ENCODE measurements at regions not wholly inside any gene's neighbourhood (a gene's known extent, or its start where the extent isn't known, plus 50 kb on each side); places are given as distances from the start of the nearest gene placed in this dataset.

GRCh38 chr5:28807195-28807729 is 1768.9 kb upstream of the CDH9 start:
- Histone ChIP-seq H2BK15ac (ENCODE audit: low read length) (no peak overlapping the region), H3K4me2 (ENCODE audit: insufficient read depth in 1 of 2, low read depth in 2 of 2, low read length in 2 of 2) (no peak overlapping the region), H3K23ac (ENCODE audit: insufficient read length) (no peak overlapping the region), H3K4ac (replicated peaks; ENCODE audit: insufficient read length, low read depth, low read length) (no peak overlapping the region), H2BK12ac (ENCODE audit: low read depth, low read length) (no peak overlapping the region), H3K9me3 (ENCODE audit: insufficient read depth in 2 of 2, low read depth in 1 of 2, low read length in 1 of 2) (peaks cover 0 to 7% of the 10 kb centered on the region in 2 experiments; a peak in 1 of 4 replicates), H3K27me3 (replicated peaks in 1 of 4; ENCODE audit: control insufficient read depth in 3 of 4, extremely low read depth in 1 of 4, insufficient read depth in 3 of 4, low read length in 3 of 4) (no peaks in the 10 kb centered on the region), H2AFZ (ENCODE audit: low read length) (no peak overlapping the region), H3K79me1 (ENCODE audit: low read depth, low read length) (no peaks in the 10 kb centered on the region), H3K23me2 (ENCODE audit: low read depth, low read length) (no peaks in the 10 kb centered on the region), H3K4me1 (replicated peaks in 1 of 4; ENCODE audit: control insufficient read depth in 3 of 4, insufficient read depth in 4 of 4, low read length in 3 of 4) (no peaks in the 10 kb centered on the region), H3K18ac (ENCODE audit: extremely low read depth, low read length) (no peak overlapping the region), H2BK120ac (replicated peaks; ENCODE audit: low read depth, low read length) (no peak overlapping the region), H3K36me3 (ENCODE audit: control insufficient read depth in 2 of 4, insufficient read depth in 4 of 4, low read length in 3 of 4) (no peaks in the 10 kb centered on the region), H4K5ac (ENCODE audit: insufficient read length, low read depth, low read length) (no peak overlapping the region), H3K9ac (replicated peaks in 1 of 4; ENCODE audit: extremely low read depth in 1 of 4, low read depth in 3 of 4, low read length in 3 of 4) (no peak overlapping the region), H2AK5ac (ENCODE audit: low read depth, low read length) (no peak overlapping the region), H4K91ac (replicated peaks; ENCODE audit: insufficient read length, low read length) (no peak overlapping the region), H2BK5ac (ENCODE audit: low read depth, low read length) (no peak overlapping the region), H4K8ac (ENCODE audit: extremely low read depth, insufficient read depth, low read length) (no peak overlapping the region), H3K4me3 (ENCODE audit: extremely low read depth in 1 of 4, insufficient read depth in 2 of 4, low read depth in 3 of 4, low read length in 4 of 4) (no peak overlapping the region), H4K20me1 (replicated peaks in 1 of 2; ENCODE audit: control insufficient read depth in 1 of 2, insufficient read depth in 2 of 2, low read length in 2 of 2) (no peaks in the 10 kb centered on the region), H3K79me2 (ENCODE audit: control insufficient read depth in 1 of 2, insufficient read depth in 2 of 2, low read length in 2 of 2) (no peaks in the 10 kb centered on the region), H3K14ac (ENCODE audit: insufficient read length) (no peak overlapping the region), H3K56ac (replicated peaks; ENCODE audit: insufficient read length, low read depth, low read length) (no peak overlapping the region), H2BK20ac (ENCODE audit: low read length) (no peak overlapping the region), H3K27ac (ENCODE audit: low read depth, low read length) (no peak overlapping the region)
- no peak for DNase-seq (ENCODE audit: low read depth in 1 of 2, low spot score in 2 of 2)
- 84% methylated on average over 2 of the region's 2 CpGs; no CpG with 5 or more reads in 1 of the 2 experiments for WGBS, 2 experiments (ENCODE audit: extremely low coverage in 1 of 2, insufficient coverage in 1 of 2, insufficient read length in 1 of 2, insufficient replicate concordance in 2 of 2, low coverage in 1 of 2, low lambda C conversion rate in 2 of 2, missing lambda C conversion rate in 1 of 2)
- POLR2A ChIA-PET (ENCODE audit: partially characterized antibody) = no interaction called here
- CTCF ChIA-PET (ENCODE audit: partially characterized antibody) = interaction anchor here (0.8 to 1.7 kb wide), 2 partner anchors 24 to 463 kb away, joined by 3 to 5 read pairs; no protein-coding TSS in a partner anchor
- TF ChIP-seq SRF (IDR thresholded peaks at IDR 0.05; ENCODE audit: low read depth, low read length) = no peak
- no peak for TF ChIP-seq TAF1 (IDR thresholded peaks at IDR 0.05; ENCODE audit: low read depth, low read length)
- TF ChIP-seq SP2 (IDR thresholded peaks at IDR 0.05; ENCODE audit: low read length) = no peak
- no peak for TF ChIP-seq RFX5 (IDR thresholded peaks at IDR 0.05; ENCODE audit: borderline replicate concordance, low read depth, low read length)
- no peak for TF ChIP-seq ZNF274 (IDR thresholded peaks at IDR 0.05; ENCODE audit: borderline replicate concordance, extremely low read depth, low read length)
- no peak for TF ChIP-seq FOSL1 (IDR thresholded peaks at IDR 0.05; ENCODE audit: insufficient read depth, low read depth, low read length)
- no peak for TF ChIP-seq SIX5 (IDR thresholded peaks at IDR 0.05; ENCODE audit: low read depth, low read length)
- TF ChIP-seq KDM4A (IDR thresholded peaks at IDR 0.05; ENCODE audit: low read depth, low read length, severe bottlenecking) = no peak
- no peak for FAIRE-seq

All from H1 (cell line).